ENCODE measurements at regions not wholly inside any gene's neighbourhood (a gene's known extent, or its start where the extent isn't known, plus 50 kb on each side); places are given as distances from the start of the nearest gene placed in this dataset.

- no peak overlapping the region for H3K4me2 ChIP-seq
- no peaks in the 10 kb centered on the region for H3K79me2 ChIP-seq (ENCODE audit: low read depth)
- H3K27ac Mint-ChIP-seq: no peak overlapping the region
- H3K36me3 Mint-ChIP-seq: no peaks in the 10 kb centered on the region
- no peaks in the 10 kb centered on the region for H3K4me1 ChIP-seq
- peaks cover 4% of the 10 kb centered on the region for H3K4me1 Mint-ChIP-seq
- H3K9me3 Mint-ChIP-seq: peaks cover 5% of the 10 kb centered on the region
- no peaks in the 10 kb centered on the region for H3F3A ChIP-seq (ENCODE audit: low read depth)
- no peak overlapping the region for H3K27ac ChIP-seq
- no peak overlapping the region for H3K9ac ChIP-seq
- H3K9me3 ChIP-seq (ENCODE audit: low read depth): no peaks in the 10 kb centered on the region
- DNase-seq (ENCODE audit: low spot score): no peak
- H3K27me3 Mint-ChIP-seq (ENCODE audit: insufficient read depth, low read depth): peaks cover 2% of the 10 kb centered on the region
- H4K20me1 ChIP-seq (ENCODE audit: low read depth): no peaks in the 10 kb centered on the region
- TF ChIP-seq CTCF (IDR thresholded peaks at IDR 0.05) (no peak), EZH2 (IDR thresholded peaks at IDR 0.05) (no peak), EZH2phosphoT487 (IDR thresholded peaks at IDR 0.05) (no peak)
- no peak overlapping the region for H3K4me3 Mint-ChIP-seq
- no peak overlapping the region for H2AFZ ChIP-seq (replicated peaks)
- H3K27me3 ChIP-seq: no peaks in the 10 kb centered on the region
- no peaks in the 10 kb centered on the region for H3K36me3 ChIP-seq
- no peak overlapping the region for H3K4me3 ChIP-seq
Measured at GRCh38 chr11:103546236-103546635, 437.0 kb downstream of the DYNC2H1 start.

GRCh38 chr11:103547024-103547423 is 437.8 kb downstream of the DYNC2H1 start:
- H3K79me2 ChIP-seq (ENCODE audit: low read depth): no peaks in the 10 kb centered on the region
- no peak overlapping the region for H3K9ac ChIP-seq
- no peak overlapping the region for H3K4me3 Mint-ChIP-seq
- H3K4me1 ChIP-seq: no peaks in the 10 kb centered on the region
- H3K9me3 Mint-ChIP-seq: no peaks in the 10 kb centered on the region
- H3K36me3 ChIP-seq: no peaks in the 10 kb centered on the region
- H3K27ac ChIP-seq: no peak overlapping the region
- H3K36me3 Mint-ChIP-seq: no peaks in the 10 kb centered on the region
- H3K4me3 ChIP-seq: no peak overlapping the region
- DNase-seq (ENCODE audit: low spot score): no peak
- H3K27ac Mint-ChIP-seq: no peak overlapping the region
- H3K4me2 ChIP-seq: no peak overlapping the region
- H3K9me3 ChIP-seq (ENCODE audit: low read depth): no peaks in the 10 kb centered on the region
- no peaks in the 10 kb centered on the region for H3K27me3 Mint-ChIP-seq (ENCODE audit: insufficient read depth, low read depth)
- H2AFZ ChIP-seq (replicated peaks): no peak overlapping the region
- H3F3A ChIP-seq (ENCODE audit: low read depth): no peaks in the 10 kb centered on the region
- no peaks in the 10 kb centered on the region for H4K20me1 ChIP-seq (ENCODE audit: low read depth)
- H3K27me3 ChIP-seq: no peaks in the 10 kb centered on the region
- H3K4me1 Mint-ChIP-seq: peaks cover 4% of the 10 kb centered on the region
- no peak for TF ChIP-seq CTCF (IDR thresholded peaks at IDR 0.05)
- TF ChIP-seq EZH2 (IDR thresholded peaks at IDR 0.05): no peak
- TF ChIP-seq EZH2phosphoT487 (IDR thresholded peaks at IDR 0.05): no peak

GRCh38 chr11:103547691-103548090 is 438.5 kb downstream of the DYNC2H1 start:
- no peaks in the 10 kb centered on the region for H3K9me3 Mint-ChIP-seq
- no peaks in the 10 kb centered on the region for H3F3A ChIP-seq (ENCODE audit: low read depth)
- H3K36me3 ChIP-seq: no peaks in the 10 kb centered on the region
- H3K4me2 ChIP-seq: no peak overlapping the region
- H3K4me1 ChIP-seq: no peaks in the 10 kb centered on the region
- TF ChIP-seq EZH2 (IDR thresholded peaks at IDR 0.05): no peak
- no peak for TF ChIP-seq EZH2phosphoT487 (IDR thresholded peaks at IDR 0.05)
- TF ChIP-seq CTCF (IDR thresholded peaks at IDR 0.05): no peak
- H3K79me2 ChIP-seq (ENCODE audit: low read depth): no peaks in the 10 kb centered on the region
- H3K4me3 Mint-ChIP-seq: no peak overlapping the region
- DNase-seq (ENCODE audit: low spot score): no peak
- no peaks in the 10 kb centered on the region for H4K20me1 ChIP-seq (ENCODE audit: low read depth)
- no peaks in the 10 kb centered on the region for H3K27me3 Mint-ChIP-seq (ENCODE audit: insufficient read depth, low read depth)
- no peak overlapping the region for H3K27ac ChIP-seq
- no peak overlapping the region for H2AFZ ChIP-seq (replicated peaks)
- no peaks in the 10 kb centered on the region for H3K36me3 Mint-ChIP-seq
- H3K9ac ChIP-seq: no peak overlapping the region
- H3K9me3 ChIP-seq (ENCODE audit: low read depth): no peaks in the 10 kb centered on the region
- no peak overlapping the region for H3K4me3 ChIP-seq
- H3K27me3 ChIP-seq: no peaks in the 10 kb centered on the region
- peaks cover 4% of the 10 kb centered on the region for H3K4me1 Mint-ChIP-seq
- H3K27ac Mint-ChIP-seq: no peak overlapping the region
